ENCODE measurements at regions not wholly inside any gene's neighbourhood (a gene's known extent, or its start where the extent isn't known, plus 50 kb on each side); places are given as distances from the start of the nearest gene placed in this dataset.
"Not testable (repeated sequence)": the region's sequence is repeated elsewhere in the genome, so short reads cannot be mapped to it uniquely, and the experiment has no call there.

- DNase-seq = no peak
Measured at GRCh38 chr9:38253200-38253599, 139.3 kb upstream of the ALDH1B1 start.

GRCh38 chr9:38251036-38251860, 141.3 kb upstream of the ALDH1B1 start:
- DNase-seq = no peak

GRCh38 chr9:38250279-38251035, 142.0 kb upstream of the ALDH1B1 start:
- DNase-seq = no peak

- DNase-seq = no peak
Measured at GRCh38 chr9:38249587-38250210, 142.8 kb upstream of the ALDH1B1 start.

GRCh38 chr9:38249049-38249448, 143.5 kb upstream of the ALDH1B1 start:
- no peak for DNase-seq

- no peak for DNase-seq
Measured at GRCh38 chr9:38246833-38247232, 145.7 kb upstream of the ALDH1B1 start.

- DNase-seq = no peak
Measured at GRCh38 chr9:38244971-38245370, 147.5 kb upstream of the ALDH1B1 start.

- no peak for DNase-seq
Measured at GRCh38 chr9:38243993-38244392, 148.5 kb upstream of the ALDH1B1 start.

- not testable (repeated sequence) for DNase-seq
Measured at GRCh38 chr9:38242151-38242550, 150.4 kb upstream of the ALDH1B1 start.

- no peak for DNase-seq
Measured at GRCh38 chr9:38240051-38240450, 152.5 kb upstream of the ALDH1B1 start.

GRCh38 chr9:38235244-38235643, 157.3 kb upstream of the ALDH1B1 start:
- no peak for DNase-seq

GRCh38 chr9:38234479-38235170, 157.9 kb upstream of the ALDH1B1 start:
- no peak for DNase-seq

GRCh38 chr9:38233796-38234355, 158.6 kb upstream of the ALDH1B1 start:
- DNase-seq = no peak

- DNase-seq = no peak
Measured at GRCh38 chr9:38233343-38233742, 159.2 kb upstream of the ALDH1B1 start.

- DNase-seq = no peak
Measured at GRCh38 chr9:38232895-38233294, 159.6 kb upstream of the ALDH1B1 start.

- DNase-seq = no peak
Measured at GRCh38 chr9:38229504-38230155, 160.6 kb upstream of the SHB start.

- DNase-seq = no peak
Measured at GRCh38 chr9:38229104-38229500, 160.1 kb upstream of the SHB start.

- DNase-seq = no peak
Measured at GRCh38 chr9:38228331-38229103, 159.5 kb upstream of the SHB start.

GRCh38 chr9:38227656-38228055, 158.6 kb upstream of the SHB start:
- DNase-seq = no peak

- peak; percentile 40 for DNase-seq
Measured at GRCh38 chr9:38227061-38227540, 158.1 kb upstream of the SHB start.

- no peak for DNase-seq
Measured at GRCh38 chr9:38226491-38226951, 157.5 kb upstream of the SHB start.

All from activated CD4-positive, alpha-beta T cell treated with anti-CD3 and anti-CD28 coated beads for 1 hour (primary cell).